Caco-2 (cell line): ENCODE measurements at regions not wholly inside any gene's neighbourhood (a gene's known extent, or its start where the extent isn't known, plus 50 kb on each side); places are given as distances from the start of the nearest gene placed in this dataset.

ENCODE experiments used
- BruUV-seq: library from RNA; stranded (reverse); fragments of 400-500 nt; replicated peaks from 2 replicates; lab custom pipeline; 2021; lab: Mats Ljungman, UMichigan
- CTCF ChIA-PET: fragments of 300-600 bp; sonication (Branson Sonifier 250); formaldehyde crosslinking; loops from one replicate; lab custom pipeline; 2022; ENCODE audit warnings: antibody characterized with exemption; lab: Charles Lee
- POLR2A ChIA-PET: fragments of 300-600 bp; sonication (Branson Sonifier 250); formaldehyde crosslinking; loops from one replicate; lab custom pipeline; 2022; ENCODE audit warnings: antibody characterized with exemption; lab: Charles Lee
- DNase-seq, 2 experiments: peaks; one replicate each; pipeline versions ENCODE4 v3.0.0 to v3.0.0-alpha.2; 2020 to 2022
- H3K27me3 ChIP-seq: replicated peaks from 2 replicates; pipeline ENCODE4 v1.6.0; 2011; ENCODE audit warnings: low read length; ENCODE audit not compliant: control insufficient read depth, insufficient read depth
- H3K36me3 ChIP-seq: 2 replicates; pipeline ENCODE4 v1.5.1; 2011; ENCODE audit warnings: low read length; ENCODE audit not compliant: control insufficient read depth, insufficient read depth
- H3K4me1 ChIP-seq: fragments of 250-450 bp; sonication (Bioruptor Pico); 2 replicates; pipeline ENCODE4 v1.5.1; 2020; ENCODE audit warnings: mild to moderate bottlenecking
- H3K4me3 ChIP-seq: 2 replicates; pipeline ENCODE4 v1.5.1; 2011; ENCODE audit warnings: low read depth, mild to moderate bottlenecking, control low read depth, low read length
- H3K9me3 ChIP-seq: fragments of 250-450 bp; sonication (Bioruptor Pico); 2 replicates; pipeline ENCODE4 v1.5.1; 2020; ENCODE audit warnings: mild to moderate bottlenecking, moderate library complexity
- H3K27ac Mint-ChIP-seq: one replicate; pipeline ENCODE4 v1.8.0; 2022; ENCODE audit warnings: mixed read lengths; ENCODE audit not compliant: unreplicated experiment
- H3K27me3 Mint-ChIP-seq: one replicate; pipeline ENCODE4 v1.8.0; 2022; ENCODE audit warnings: mixed read lengths; ENCODE audit not compliant: insufficient read depth, unreplicated experiment
- H3K36me3 Mint-ChIP-seq: one replicate; pipeline ENCODE4 v1.8.0; 2022; ENCODE audit warnings: mild to moderate bottlenecking, mixed read lengths; ENCODE audit not compliant: insufficient read depth, unreplicated experiment
- H3K4me1 Mint-ChIP-seq: one replicate; pipeline ENCODE4 v1.8.0; 2022; ENCODE audit warnings: low read depth, mixed read lengths; ENCODE audit not compliant: unreplicated experiment
- H3K4me3 Mint-ChIP-seq: one replicate; pipeline ENCODE4 v1.8.0; 2022; ENCODE audit warnings: mild to moderate bottlenecking, moderate library complexity, mixed read lengths; ENCODE audit not compliant: unreplicated experiment
- H3K9me3 Mint-ChIP-seq: one replicate; pipeline ENCODE4 v1.8.0; 2022; ENCODE audit warnings: mixed read lengths; ENCODE audit not compliant: unreplicated experiment
- intact Hi-C: fragments of 100-400 bp; cut with micrococcal nuclease; formaldehyde crosslinking; loops from one replicate; pipeline ENCODE4 v1.10.0; 2022; ENCODE audit not compliant: unreplicated experiment
- TF ChIP-seq, protein P1 (sequence below), 2 experiments: fragments of 200-600 bp in 1 of 2; IDR thresholded peaks; 1 replicate in 1 of 2; 2 replicates in 1 of 2; pipeline versions ENCODE4 v1.5.1 to v1.8.0; 2011 to 2022; ENCODE audit warnings: antibody characterized with exemption in 1 of 2, control low read depth in 1 of 2, inconsistent platforms in 1 of 2, low read depth in 1 of 2, low read length in 1 of 2, mild to moderate bottlenecking in 1 of 2, moderate library complexity in 1 of 2; ENCODE audit not compliant: insufficient read depth in 1 of 2, severe bottlenecking in 1 of 2, unreplicated experiment in 1 of 2

DNA sequence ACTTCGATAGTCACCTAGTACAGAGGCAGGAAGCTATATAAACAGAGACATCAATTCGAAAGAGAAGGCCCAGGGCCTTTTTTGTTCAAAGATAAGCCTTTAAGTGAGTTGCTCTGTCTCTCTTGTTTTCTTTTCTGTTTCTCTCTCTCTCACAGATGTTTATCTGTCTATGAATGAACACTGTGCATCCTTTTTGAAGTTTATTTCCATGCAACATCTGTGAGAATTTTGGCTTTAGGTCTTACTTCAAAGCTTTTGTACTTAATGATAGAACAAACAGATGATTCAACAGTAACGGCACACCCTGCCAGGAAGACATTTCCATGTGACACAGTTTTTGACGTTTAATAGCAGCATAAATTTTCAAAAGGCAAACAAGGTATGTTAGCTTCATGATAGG lies 1413.1 kb upstream of the CDH6 start:
- Mint-ChIP-seq H3K27me3 (no peaks in the 10 kb centered on the region), H3K9me3 (no peaks in the 10 kb centered on the region), H3K27ac (no peak overlapping the region), H3K36me3 (no peaks in the 10 kb centered on the region), H3K4me1 (peaks cover 22% of the 10 kb centered on the region), H3K4me3 (no peak overlapping the region)
- TF ChIP-seq, protein P1, sequence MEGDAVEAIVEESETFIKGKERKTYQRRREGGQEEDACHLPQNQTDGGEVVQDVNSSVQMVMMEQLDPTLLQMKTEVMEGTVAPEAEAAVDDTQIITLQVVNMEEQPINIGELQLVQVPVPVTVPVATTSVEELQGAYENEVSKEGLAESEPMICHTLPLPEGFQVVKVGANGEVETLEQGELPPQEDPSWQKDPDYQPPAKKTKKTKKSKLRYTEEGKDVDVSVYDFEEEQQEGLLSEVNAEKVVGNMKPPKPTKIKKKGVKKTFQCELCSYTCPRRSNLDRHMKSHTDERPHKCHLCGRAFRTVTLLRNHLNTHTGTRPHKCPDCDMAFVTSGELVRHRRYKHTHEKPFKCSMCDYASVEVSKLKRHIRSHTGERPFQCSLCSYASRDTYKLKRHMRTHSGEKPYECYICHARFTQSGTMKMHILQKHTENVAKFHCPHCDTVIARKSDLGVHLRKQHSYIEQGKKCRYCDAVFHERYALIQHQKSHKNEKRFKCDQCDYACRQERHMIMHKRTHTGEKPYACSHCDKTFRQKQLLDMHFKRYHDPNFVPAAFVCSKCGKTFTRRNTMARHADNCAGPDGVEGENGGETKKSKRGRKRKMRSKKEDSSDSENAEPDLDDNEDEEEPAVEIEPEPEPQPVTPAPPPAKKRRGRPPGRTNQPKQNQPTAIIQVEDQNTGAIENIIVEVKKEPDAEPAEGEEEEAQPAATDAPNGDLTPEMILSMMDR (IDR thresholded peaks at IDR 0.05; ENCODE audit: insufficient read depth in 1 of 2, low read depth in 1 of 2, low read length in 1 of 2, severe bottlenecking in 1 of 2, unreplicated experiment in 1 of 2): no peak
- POLR2A ChIA-PET: no interaction called here
- Histone ChIP-seq H3K27me3 (no peaks in the 10 kb centered on the region), H3K4me1 (peaks cover 9% of the 10 kb centered on the region), H3K36me3 (no peaks in the 10 kb centered on the region), H3K9me3 (no peaks in the 10 kb centered on the region), H3K4me3 (no peak overlapping the region)
- CTCF ChIA-PET: no interaction called here
- no peak for DNase-seq
- intact Hi-C loops: loop anchor here (1.0 kb wide), 1 partner anchor 21 kb away; no protein-coding TSS in a partner anchor
- no TSS peak for BruUV-seq

DNA sequence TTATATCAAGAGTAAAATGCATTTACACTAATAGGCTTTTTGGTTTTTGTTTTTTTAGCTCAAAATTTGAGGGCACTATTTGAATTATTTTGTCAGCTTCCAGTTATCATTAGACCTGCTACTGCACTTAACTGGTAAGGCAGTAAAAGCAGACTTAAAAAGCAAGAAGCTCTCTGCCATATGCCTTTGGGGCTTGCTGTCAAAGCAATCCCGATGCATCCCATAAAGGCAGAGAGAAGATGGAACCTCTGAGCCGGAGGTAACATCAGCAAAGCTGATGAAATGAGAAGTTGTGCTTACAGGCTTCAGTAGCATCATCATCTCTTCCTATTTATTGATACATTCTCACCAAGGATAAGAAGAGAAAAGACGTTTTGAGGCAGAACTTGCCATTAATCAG lies 1414.3 kb upstream of the CDH6 start:
- Histone ChIP-seq H3K4me1 (peaks cover 13% of the 10 kb centered on the region), H3K27me3 (no peaks in the 10 kb centered on the region), H3K9me3 (no peaks in the 10 kb centered on the region), H3K36me3 (no peaks in the 10 kb centered on the region), H3K4me3 (no peak overlapping the region)
- ChIA-PET POLR2A (no interaction called here), CTCF (no interaction called here)
- Mint-ChIP-seq H3K27me3 (no peaks in the 10 kb centered on the region), H3K4me3 (no peak overlapping the region), H3K4me1 (peaks cover 29% of the 10 kb centered on the region), H3K36me3 (no peaks in the 10 kb centered on the region), H3K9me3 (peaks cover 3% of the 10 kb centered on the region), H3K27ac (no peak overlapping the region)
- intact Hi-C loops: no loop called here
- BruUV-seq: no TSS peak
- TF ChIP-seq, protein P1 (IDR thresholded peaks at IDR 0.05; ENCODE audit: insufficient read depth in 1 of 2, low read depth in 1 of 2, low read length in 1 of 2, severe bottlenecking in 1 of 2, unreplicated experiment in 1 of 2): no peak
- no peak for DNase-seq

DNA sequence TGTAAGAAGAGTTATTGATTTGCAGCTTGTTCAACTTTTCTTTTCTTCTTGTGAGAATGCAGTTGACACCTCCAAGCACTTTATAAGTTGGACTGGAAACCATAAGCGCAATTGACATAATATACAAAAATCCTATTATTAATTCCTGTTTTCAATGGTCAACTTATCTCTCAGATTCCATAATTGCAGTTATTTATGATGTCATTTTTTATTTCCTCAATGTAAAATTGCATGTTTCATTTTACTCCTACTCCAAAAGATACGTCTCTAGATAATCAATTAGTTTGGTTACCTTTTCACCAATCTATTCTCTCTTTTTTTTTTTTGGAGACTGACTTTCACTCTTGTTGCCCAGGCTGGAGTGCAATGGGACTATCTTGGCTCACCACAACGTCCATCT lies 1416.1 kb upstream of the CDH6 start:
- H3K4me3 ChIP-seq: no peak overlapping the region
- Mint-ChIP-seq H3K27ac (no peak overlapping the region), H3K27me3 (no peaks in the 10 kb centered on the region), H3K4me1 (peaks cover 34% of the 10 kb centered on the region), H3K4me3 (no peak overlapping the region), H3K36me3 (no peaks in the 10 kb centered on the region), H3K9me3 (peaks cover 11% of the 10 kb centered on the region)
- peaks cover 13% of the 10 kb centered on the region for H3K4me1 ChIP-seq
- CTCF ChIA-PET: no interaction called here
- H3K36me3 ChIP-seq: no peaks in the 10 kb centered on the region
- no peaks in the 10 kb centered on the region for H3K27me3 ChIP-seq
- TF ChIP-seq, protein P1 (IDR thresholded peaks at IDR 0.05; ENCODE audit: insufficient read depth in 1 of 2, low read depth in 1 of 2, low read length in 1 of 2, severe bottlenecking in 1 of 2, unreplicated experiment in 1 of 2): no peak
- intact Hi-C loops: no loop called here
- DNase-seq: no peak
- POLR2A ChIA-PET: no interaction called here
- H3K9me3 ChIP-seq: no peaks in the 10 kb centered on the region
- no TSS peak for BruUV-seq
